ENCODE measurements at regions not wholly inside any gene's neighbourhood (a gene's known extent, or its start where the extent isn't known, plus 50 kb on each side); places are given as distances from the start of the nearest gene placed in this dataset.

DNA sequence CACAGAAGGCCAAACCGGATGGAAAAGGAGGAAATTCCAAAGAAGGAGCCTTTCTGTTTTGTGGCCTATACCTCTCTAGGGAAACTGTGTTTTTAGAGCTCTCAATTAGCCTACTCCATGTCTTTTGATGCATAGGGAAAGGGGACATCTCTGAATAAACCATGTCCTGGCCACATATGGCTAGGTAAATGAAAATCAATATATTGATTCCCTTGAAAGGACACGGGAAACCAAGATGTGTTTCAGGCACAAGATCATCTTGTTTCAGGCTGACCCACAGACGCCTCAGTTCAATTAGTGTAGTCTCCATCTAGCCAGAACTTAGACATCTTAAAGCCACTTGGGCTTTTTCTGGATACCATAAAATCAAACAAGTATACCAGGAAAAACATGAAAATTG is 363.1 kb downstream of the ENC1 start:
- H3K9me3 ChIP-seq (replicated peaks; ENCODE audit: control insufficient read depth, insufficient read depth, low read length) = no peaks in the 10 kb centered on the region
- H3K9me1 ChIP-seq (replicated peaks; ENCODE audit: control insufficient read depth, extremely low read depth, insufficient read depth, low read length) = no peaks in the 10 kb centered on the region
- DNase-seq (ENCODE audit: low read depth, low spot score) = no peak
- H4K20me1 ChIP-seq (replicated peaks; ENCODE audit: control insufficient read depth, extremely low read depth, insufficient read depth, low read length) = no peaks in the 10 kb centered on the region
- BruUV-seq (replicated peaks) = no TSS peak
- no peaks in the 10 kb centered on the region for H3K4me1 ChIP-seq (ENCODE audit: control insufficient read depth, extremely low read depth, insufficient read depth, low read length)
- dilution Hi-C loops (cut with MboI; ENCODE audit: extremely low pct_ligation_motif_present, low sequenced_read_pairs) (no loop called here), intact Hi-C loops (cut with micrococcal nuclease) (no loop called here)
- H3K9ac ChIP-seq (replicated peaks; ENCODE audit: extremely low read depth, insufficient read depth, low read length) = no peak overlapping the region
- POLR2A ChIA-PET = no interaction called here
- no peak for FAIRE-seq
- no peak overlapping the region for H3K4me3 ChIP-seq (replicated peaks in 1 of 3; ENCODE audit: insufficient read depth in 1 of 3, low read depth in 1 of 3, low read length in 3 of 3)
- H3K27ac ChIP-seq (ENCODE audit: insufficient read depth, low read depth, low read length) = no peak overlapping the region
- no peaks in the 10 kb centered on the region for H3K79me2 ChIP-seq (ENCODE audit: control insufficient read depth, insufficient read depth, low read length)
- CTCF ChIA-PET = no interaction called here
- H2AFZ ChIP-seq (ENCODE audit: low read depth, low read length) = no peak overlapping the region
- peaks cover 4 to 8% of the 10 kb centered on the region in 2 experiments for H3K27me3 ChIP-seq (ENCODE audit: control insufficient read depth in 2 of 2, insufficient read depth in 2 of 2, low read length in 2 of 2)
- no peak overlapping the region for H3K4me2 ChIP-seq (ENCODE audit: insufficient read depth, low read length)
- no peaks in the 10 kb centered on the region for H3K36me3 ChIP-seq (ENCODE audit: control insufficient read depth in 2 of 2, extremely low read depth in 1 of 2, insufficient read depth in 2 of 2, low read length in 2 of 2)
- TF ChIP-seq GATA2 (IDR thresholded peaks at IDR 0.05; ENCODE audit: insufficient read depth, insufficient read length, low read depth, low read length) (no peak), POLR2AphosphoS5 (IDR thresholded peaks at IDR 0.05; ENCODE audit: insufficient read depth, low read depth, low read length) (no peak), MYC (IDR thresholded peaks at IDR 0.05; ENCODE audit: low read depth, low read length) (no peak), EZH2 (IDR thresholded peaks at IDR 0.05; ENCODE audit: borderline replicate concordance, low read depth, low read length, severe bottlenecking) (no peak), FOS (IDR thresholded peaks at IDR 0.05; ENCODE audit: borderline replicate concordance, insufficient read depth, low read length) (no peak), POLR2A (IDR thresholded peaks at IDR 0.05; ENCODE audit: low read depth, low read length) (no peak), JUN (IDR thresholded peaks at IDR 0.05; ENCODE audit: borderline replicate concordance, insufficient read depth, insufficient read length, low read depth) (no peak)
- TF ChIP-seq, protein P1, sequence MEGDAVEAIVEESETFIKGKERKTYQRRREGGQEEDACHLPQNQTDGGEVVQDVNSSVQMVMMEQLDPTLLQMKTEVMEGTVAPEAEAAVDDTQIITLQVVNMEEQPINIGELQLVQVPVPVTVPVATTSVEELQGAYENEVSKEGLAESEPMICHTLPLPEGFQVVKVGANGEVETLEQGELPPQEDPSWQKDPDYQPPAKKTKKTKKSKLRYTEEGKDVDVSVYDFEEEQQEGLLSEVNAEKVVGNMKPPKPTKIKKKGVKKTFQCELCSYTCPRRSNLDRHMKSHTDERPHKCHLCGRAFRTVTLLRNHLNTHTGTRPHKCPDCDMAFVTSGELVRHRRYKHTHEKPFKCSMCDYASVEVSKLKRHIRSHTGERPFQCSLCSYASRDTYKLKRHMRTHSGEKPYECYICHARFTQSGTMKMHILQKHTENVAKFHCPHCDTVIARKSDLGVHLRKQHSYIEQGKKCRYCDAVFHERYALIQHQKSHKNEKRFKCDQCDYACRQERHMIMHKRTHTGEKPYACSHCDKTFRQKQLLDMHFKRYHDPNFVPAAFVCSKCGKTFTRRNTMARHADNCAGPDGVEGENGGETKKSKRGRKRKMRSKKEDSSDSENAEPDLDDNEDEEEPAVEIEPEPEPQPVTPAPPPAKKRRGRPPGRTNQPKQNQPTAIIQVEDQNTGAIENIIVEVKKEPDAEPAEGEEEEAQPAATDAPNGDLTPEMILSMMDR (IDR thresholded peaks at IDR 0.05; ENCODE audit: extremely low read depth in 1 of 2, insufficient read depth in 1 of 2, low read depth in 1 of 2, low read length in 2 of 2) = no peak
- TF ChIP-seq, protein P2, sequence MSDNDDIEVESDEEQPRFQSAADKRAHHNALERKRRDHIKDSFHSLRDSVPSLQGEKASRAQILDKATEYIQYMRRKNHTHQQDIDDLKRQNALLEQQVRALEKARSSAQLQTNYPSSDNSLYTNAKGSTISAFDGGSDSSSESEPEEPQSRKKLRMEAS (IDR thresholded peaks at IDR 0.05; ENCODE audit: insufficient read depth, insufficient read length) = no peak

Measured in endothelial cell of umbilical vein (primary cell).